ENCODE measurements at regions not wholly inside any gene's neighbourhood (a gene's known extent, or its start where the extent isn't known, plus 50 kb on each side); places are given as distances from the start of the nearest gene placed in this dataset.

GRCh38 chr10:3990307-3990706, 205.3 kb upstream of the KLF6 start:
- no peak for TF ChIP-seq CTCF (IDR thresholded peaks at IDR 0.05)
- no peak for TF ChIP-seq POLR2A (IDR thresholded peaks at IDR 0.05)
